ENCODE measurements at regions not wholly inside any gene's neighbourhood (a gene's known extent, or its start where the extent isn't known, plus 50 kb on each side); places are given as distances from the start of the nearest gene placed in this dataset.

GRCh38 chr5:15243301-15244020 lies 256.5 kb upstream of the FBXL7 start:
- H3K4me2 ChIP-seq (replicated peaks; ENCODE audit: low read depth, low read length, poor library complexity, severe bottlenecking): no peak overlapping the region
- Mint-ChIP-seq H3K4me3 (no peak overlapping the region), H3K27me3 (no peaks in the 10 kb centered on the region), H3K9me3 (ENCODE audit: insufficient read depth) (peaks cover 13% of the 10 kb centered on the region), H3K4me1 (no peaks in the 10 kb centered on the region), H3K27ac (no peak overlapping the region)
- H3K36me3 ChIP-seq (replicated peaks in 1 of 2; ENCODE audit: control extremely low read depth in 1 of 2, control insufficient read depth in 1 of 2, extremely low read depth in 1 of 2, insufficient read depth in 2 of 2, low read length in 1 of 2): no peaks in the 10 kb centered on the region
- H3K9me3 ChIP-seq (ENCODE audit: control extremely low read depth in 1 of 3, control insufficient read depth in 2 of 3, insufficient read depth in 1 of 3, low read length in 2 of 3): peaks cover 0 to 12% (median 0%) of the 10 kb centered on the region in 3 donors
- no peak overlapping the region for H3K27ac ChIP-seq (ENCODE audit: low read length in 2 of 2)
- ATAC-seq (ENCODE audit: low read depth) (no peak), DNase-seq (no peak)
- H3K79me2 ChIP-seq (ENCODE audit: control insufficient read depth, insufficient read depth, low read length): no peaks in the 10 kb centered on the region
- H3K4me3 ChIP-seq (ENCODE audit: control extremely low read depth in 1 of 5, extremely low read depth in 1 of 5, insufficient read depth in 1 of 5, low read depth in 2 of 5, low read length in 4 of 5): no peak overlapping the region
- no CpG with 5 or more reads among the region's 4 CpGs for WGBS (ENCODE audit: insufficient coverage)
- intact Hi-C loops (cut with micrococcal nuclease): no loop called here
- no peaks in the 10 kb centered on the region for H4K20me1 ChIP-seq (ENCODE audit: control insufficient read depth, insufficient read depth, low read length, poor library complexity, severe bottlenecking)
- no peak overlapping the region for H3K9ac ChIP-seq (ENCODE audit: low read length)
- H3K4me1 ChIP-seq (ENCODE audit: control insufficient read depth in 2 of 2, insufficient read depth in 2 of 2, low read length in 2 of 2): no peaks in the 10 kb centered on the region
- H3K27me3 ChIP-seq (replicated peaks in 1 of 4; ENCODE audit: control extremely low read depth in 1 of 4, control insufficient read depth in 3 of 4, insufficient read depth in 4 of 4, low read length in 3 of 4): no peaks in the 10 kb centered on the region
- no peak overlapping the region for H2AFZ ChIP-seq (ENCODE audit: insufficient read depth, low read depth, low read length, poor library complexity, severe bottlenecking)
- TF ChIP-seq EZH2 (IDR thresholded peaks at IDR 0.05; ENCODE audit: borderline replicate concordance, insufficient read depth, low read depth, low read length, poor library complexity, severe bottlenecking) (no peak), CTCF (IDR thresholded peaks at IDR 0.05) (no peak)
- ChIA-PET POLR2A (no interaction called here), CTCF (no interaction called here)

- Mint-ChIP-seq H3K27ac (no peak overlapping the region), H3K4me1 (no peaks in the 10 kb centered on the region), H3K4me3 (no peak overlapping the region), H3K27me3 (no peaks in the 10 kb centered on the region), H3K9me3 (ENCODE audit: insufficient read depth) (peaks cover 13% of the 10 kb centered on the region)
- Histone ChIP-seq H3K27me3 (replicated peaks in 1 of 4; ENCODE audit: control extremely low read depth in 1 of 4, control insufficient read depth in 3 of 4, insufficient read depth in 4 of 4, low read length in 3 of 4) (no peaks in the 10 kb centered on the region), H3K36me3 (replicated peaks in 1 of 2; ENCODE audit: control extremely low read depth in 1 of 2, control insufficient read depth in 1 of 2, extremely low read depth in 1 of 2, insufficient read depth in 2 of 2, low read length in 1 of 2) (no peaks in the 10 kb centered on the region), H3K4me1 (ENCODE audit: control insufficient read depth in 2 of 2, insufficient read depth in 2 of 2, low read length in 2 of 2) (no peaks in the 10 kb centered on the region), H3K4me2 (replicated peaks; ENCODE audit: low read depth, low read length, poor library complexity, severe bottlenecking) (no peak overlapping the region), H3K79me2 (ENCODE audit: control insufficient read depth, insufficient read depth, low read length) (no peaks in the 10 kb centered on the region), H3K4me3 (ENCODE audit: control extremely low read depth in 1 of 5, extremely low read depth in 1 of 5, insufficient read depth in 1 of 5, low read depth in 2 of 5, low read length in 4 of 5) (no peak overlapping the region), H4K20me1 (ENCODE audit: control insufficient read depth, insufficient read depth, low read length, poor library complexity, severe bottlenecking) (no peaks in the 10 kb centered on the region), H3K27ac (ENCODE audit: low read length in 2 of 2) (no peak overlapping the region), H2AFZ (ENCODE audit: insufficient read depth, low read depth, low read length, poor library complexity, severe bottlenecking) (no peak overlapping the region), H3K9me3 (ENCODE audit: control extremely low read depth in 1 of 3, control insufficient read depth in 2 of 3, insufficient read depth in 1 of 3, low read length in 2 of 3) (peaks cover 0 to 8% (median 0%) of the 10 kb centered on the region in 3 donors), H3K9ac (ENCODE audit: low read length) (no peak overlapping the region)
- ChIA-PET POLR2A (no interaction called here), CTCF (no interaction called here)
- WGBS (ENCODE audit: insufficient coverage): no CpG with 5 or more reads among the region's 1 CpG
- TF ChIP-seq EZH2 (IDR thresholded peaks at IDR 0.05; ENCODE audit: borderline replicate concordance, insufficient read depth, low read depth, low read length, poor library complexity, severe bottlenecking): no peak
- intact Hi-C loops (cut with micrococcal nuclease): no loop called here
- DNase-seq (no peak), ATAC-seq (ENCODE audit: low read depth) (no peak)
Measured at GRCh38 chr5:15241216-15241821, 258.7 kb upstream of the FBXL7 start.

All from B cell (primary cell).